Activated effector memory CD4-positive, alpha-beta T cell treated with anti-CD3 and anti-CD28 coated beads, Interleukin-2, amount 50 U/mL, for 16 hours (primary cell): ENCODE measurements at regions not wholly inside any gene's neighbourhood (a gene's known extent, or its start where the extent isn't known, plus 50 kb on each side); places are given as distances from the start of the nearest gene placed in this dataset.

ENCODE experiments used
- DNase-seq: peaks from one replicate; pipeline ENCODE4 v3.0.0-alpha.2; 2020

GRCh38 chr12:125272383-125272933 is 207.2 kb downstream of the AACS start:
- no peak for DNase-seq

- no peak for DNase-seq
Measured at GRCh38 chr12:125276567-125276966, 211.3 kb downstream of the AACS start.

- DNase-seq = no peak
Measured at GRCh38 chr12:125280482-125281377, 215.5 kb downstream of the AACS start.

GRCh38 chr12:125282921-125283320 is 217.7 kb downstream of the AACS start:
- DNase-seq = no peak

GRCh38 chr12:125283521-125283920 is 218.3 kb downstream of the AACS start:
- DNase-seq = no peak

- no peak for DNase-seq
Measured at GRCh38 chr12:125284087-125284486, 218.9 kb downstream of the AACS start.

GRCh38 chr12:125284945-125285685 is 219.9 kb downstream of the AACS start:
- no peak for DNase-seq

GRCh38 chr12:125286005-125286727 is 220.9 kb downstream of the AACS start:
- DNase-seq = no peak

GRCh38 chr12:125287155-125287847 is 222.1 kb downstream of the AACS start:
- no peak for DNase-seq

- DNase-seq = no peak
Measured at GRCh38 chr12:125288931-125289928, 224.0 kb downstream of the AACS start.

GRCh38 chr12:125289970-125290369 is 224.7 kb downstream of the AACS start:
- DNase-seq = no peak

GRCh38 chr12:125292700-125293099 is 227.5 kb downstream of the AACS start:
- DNase-seq = no peak

GRCh38 chr12:125295550-125295949 is 230.3 kb downstream of the AACS start:
- no peak for DNase-seq

- DNase-seq = no peak
Measured at GRCh38 chr12:125296701-125297100, 231.5 kb downstream of the AACS start.

GRCh38 chr12:125299840-125300239 is 234.6 kb downstream of the AACS start:
- no peak for DNase-seq

- DNase-seq = no peak
Measured at GRCh38 chr12:125300249-125300648, 235.0 kb downstream of the AACS start.

GRCh38 chr12:125303337-125303736 is 238.1 kb downstream of the AACS start:
- DNase-seq = no peak

GRCh38 chr12:125304029-125304428 is 238.8 kb downstream of the AACS start:
- DNase-seq = no peak

- DNase-seq = peak; percentile 4
Measured at GRCh38 chr12:125305231-125305630, 240.0 kb downstream of the AACS start.

- DNase-seq = peak; percentile 43
Measured at GRCh38 chr12:125310461-125310860, 245.2 kb downstream of the AACS start.

GRCh38 chr12:125311050-125311449 is 245.8 kb downstream of the AACS start:
- DNase-seq = no peak
